WTC11 (cell line): ENCODE measurements at regions not wholly inside any gene's neighbourhood (a gene's known extent, or its start where the extent isn't known, plus 50 kb on each side); places are given as distances from the start of the nearest gene placed in this dataset.

Experiments used
- GRHL2 ChIP-seq: fragments of 250-450 bp; sonication (Bioruptor Pico); IDR thresholded peaks from 2 replicates; pipeline ENCODE4 v1.8.0; 2022; ENCODE audit warnings: mild to moderate bottlenecking, moderate library complexity; ENCODE audit not compliant: insufficient replicate concordance, severe bottlenecking
- TF ChIP-seq, protein P1 (sequence below): fragments of 200-600 bp; IDR thresholded peaks from 2 replicates; pipeline ENCODE4 v1.8.0; 2022; ENCODE audit warnings: antibody characterized with exemption
- TF ChIP-seq, protein P2 (sequence below): sonication (generic); formaldehyde crosslinking; IDR thresholded peaks from 2 replicates; pipeline ENCODE4 v1.8.1; 2023; ENCODE audit warnings: mild to moderate bottlenecking, missing genetic modification reagents, moderate library complexity

- TF ChIP-seq, protein P1, sequence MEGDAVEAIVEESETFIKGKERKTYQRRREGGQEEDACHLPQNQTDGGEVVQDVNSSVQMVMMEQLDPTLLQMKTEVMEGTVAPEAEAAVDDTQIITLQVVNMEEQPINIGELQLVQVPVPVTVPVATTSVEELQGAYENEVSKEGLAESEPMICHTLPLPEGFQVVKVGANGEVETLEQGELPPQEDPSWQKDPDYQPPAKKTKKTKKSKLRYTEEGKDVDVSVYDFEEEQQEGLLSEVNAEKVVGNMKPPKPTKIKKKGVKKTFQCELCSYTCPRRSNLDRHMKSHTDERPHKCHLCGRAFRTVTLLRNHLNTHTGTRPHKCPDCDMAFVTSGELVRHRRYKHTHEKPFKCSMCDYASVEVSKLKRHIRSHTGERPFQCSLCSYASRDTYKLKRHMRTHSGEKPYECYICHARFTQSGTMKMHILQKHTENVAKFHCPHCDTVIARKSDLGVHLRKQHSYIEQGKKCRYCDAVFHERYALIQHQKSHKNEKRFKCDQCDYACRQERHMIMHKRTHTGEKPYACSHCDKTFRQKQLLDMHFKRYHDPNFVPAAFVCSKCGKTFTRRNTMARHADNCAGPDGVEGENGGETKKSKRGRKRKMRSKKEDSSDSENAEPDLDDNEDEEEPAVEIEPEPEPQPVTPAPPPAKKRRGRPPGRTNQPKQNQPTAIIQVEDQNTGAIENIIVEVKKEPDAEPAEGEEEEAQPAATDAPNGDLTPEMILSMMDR, result no peak
- no peak for TF ChIP-seq GRHL2 (CRISPR knock-in tag)
- TF ChIP-seq, protein P2, sequence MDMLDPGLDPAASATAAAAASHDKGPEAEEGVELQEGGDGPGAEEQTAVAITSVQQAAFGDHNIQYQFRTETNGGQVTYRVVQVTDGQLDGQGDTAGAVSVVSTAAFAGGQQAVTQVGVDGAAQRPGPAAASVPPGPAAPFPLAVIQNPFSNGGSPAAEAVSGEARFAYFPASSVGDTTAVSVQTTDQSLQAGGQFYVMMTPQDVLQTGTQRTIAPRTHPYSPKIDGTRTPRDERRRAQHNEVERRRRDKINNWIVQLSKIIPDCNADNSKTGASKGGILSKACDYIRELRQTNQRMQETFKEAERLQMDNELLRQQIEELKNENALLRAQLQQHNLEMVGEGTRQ (CRISPR knock-in tag), result no peak
Measured at GRCh38 chr5:145129797-145130196, 705.3 kb downstream of the PRELID2 start.
